ENCODE measurements at regions not wholly inside any gene's neighbourhood (a gene's known extent, or its start where the extent isn't known, plus 50 kb on each side); places are given as distances from the start of the nearest gene placed in this dataset.

DNA sequence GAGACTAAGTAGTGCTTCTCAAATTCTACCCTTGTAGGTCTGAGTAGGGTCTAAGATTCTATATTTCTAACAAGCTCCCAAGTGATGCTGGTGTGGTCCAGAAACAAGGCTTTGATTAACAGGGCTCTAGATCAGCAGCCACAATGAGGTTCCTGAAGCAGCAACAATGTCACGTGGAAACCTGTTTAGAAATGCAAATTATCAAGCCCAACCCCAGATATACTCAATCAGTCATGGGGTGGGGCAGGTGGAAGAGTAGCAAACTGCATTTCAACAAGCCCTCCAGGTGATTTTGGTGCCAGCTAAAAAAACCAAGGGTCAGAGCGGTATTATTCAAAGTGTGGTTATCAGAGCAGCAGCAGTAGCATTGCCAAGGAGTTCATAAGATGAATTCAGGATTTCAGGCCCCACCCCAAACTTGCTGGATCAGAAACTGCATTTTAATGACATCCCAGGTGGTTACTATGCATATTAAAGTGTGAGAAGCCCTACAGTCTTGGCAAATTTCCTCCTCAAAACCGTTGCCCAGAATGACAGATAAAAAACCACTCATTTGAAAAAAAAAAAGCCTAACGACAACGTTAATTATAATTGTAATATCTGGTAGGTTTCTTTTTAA, 199.2 kb downstream of the AHR start:
- no peak for DNase-seq (ENCODE audit: low read depth, low spot score)
- in situ Hi-C loops (cut with HindIII; ENCODE audit: low pct_unique_long_range_greater_than_20kb, low sequenced_read_pairs): no loop called here

GRCh38 chr7:17498230-17498629, 199.8 kb downstream of the AHR start:
- in situ Hi-C loops (cut with HindIII; ENCODE audit: low pct_unique_long_range_greater_than_20kb, low sequenced_read_pairs): no loop called here
- DNase-seq (ENCODE audit: low read depth, low spot score): no peak

DNA sequence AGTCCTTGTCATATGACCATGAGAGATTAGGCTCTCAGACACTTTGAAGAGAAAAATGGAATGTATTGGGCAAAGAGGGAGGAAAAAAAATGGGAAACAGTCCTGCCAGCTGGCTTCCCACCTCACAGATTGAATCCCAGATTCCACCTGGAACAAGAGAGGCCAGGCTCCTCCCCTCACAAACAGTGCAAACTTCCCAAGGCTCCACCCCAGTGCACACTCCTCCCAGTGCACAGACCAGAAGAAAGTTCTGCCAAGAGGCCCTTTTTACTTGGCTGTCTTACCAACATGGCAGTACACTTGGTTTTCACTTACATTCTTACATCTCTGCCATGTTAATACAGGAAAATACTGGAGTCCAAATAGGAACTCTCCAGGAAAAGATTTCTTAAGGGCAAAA, 202.3 kb downstream of the AHR start:
- in situ Hi-C loops (cut with HindIII; ENCODE audit: low pct_unique_long_range_greater_than_20kb, low sequenced_read_pairs): no loop called here
- no peak for DNase-seq (ENCODE audit: low read depth, low spot score)

DNA sequence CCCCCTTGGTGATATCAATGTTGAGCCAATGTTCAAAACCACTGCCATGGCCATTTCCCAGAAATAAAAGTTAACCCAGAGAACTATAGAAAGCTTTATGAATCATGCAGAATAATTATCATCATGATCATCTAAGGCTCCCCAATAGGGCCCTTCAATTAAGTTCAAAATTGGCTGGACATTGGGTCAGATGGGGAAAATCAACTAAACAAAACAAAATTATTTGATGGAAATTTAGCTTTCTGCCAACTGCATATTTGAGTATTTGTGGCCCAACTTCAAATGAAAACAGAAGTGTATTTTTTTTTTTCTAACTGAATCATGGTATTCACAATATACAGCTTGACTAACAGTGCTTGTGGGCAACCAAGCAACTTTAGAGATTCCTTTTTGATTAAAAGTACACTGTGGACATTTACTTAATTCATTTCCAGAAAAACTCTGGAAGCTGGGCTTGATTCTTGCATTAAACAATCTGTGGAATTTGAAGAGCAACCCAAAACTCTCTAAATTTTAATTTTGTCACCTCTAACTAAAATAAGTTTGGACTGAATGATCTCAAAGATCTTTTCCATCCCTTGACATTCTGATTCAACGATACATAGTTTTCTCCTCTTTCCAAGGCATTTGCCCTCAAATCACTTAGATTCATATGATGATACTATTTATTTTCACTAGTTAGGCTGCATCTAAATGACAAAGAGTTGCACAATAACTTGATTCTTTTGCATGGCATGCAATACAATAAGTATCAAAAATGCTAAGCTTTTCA, 203.2 kb downstream of the AHR start:
- DNase-seq (ENCODE audit: low read depth, low spot score): no peak
- in situ Hi-C loops (cut with HindIII; ENCODE audit: low pct_unique_long_range_greater_than_20kb, low sequenced_read_pairs): no loop called here

- in situ Hi-C loops (cut with HindIII; ENCODE audit: low pct_unique_long_range_greater_than_20kb, low sequenced_read_pairs): no loop called here
- DNase-seq (ENCODE audit: low read depth, low spot score): peak; percentile 27
Observed at GRCh38 chr7:17502213-17503060, 204.0 kb downstream of the AHR start.

DNA sequence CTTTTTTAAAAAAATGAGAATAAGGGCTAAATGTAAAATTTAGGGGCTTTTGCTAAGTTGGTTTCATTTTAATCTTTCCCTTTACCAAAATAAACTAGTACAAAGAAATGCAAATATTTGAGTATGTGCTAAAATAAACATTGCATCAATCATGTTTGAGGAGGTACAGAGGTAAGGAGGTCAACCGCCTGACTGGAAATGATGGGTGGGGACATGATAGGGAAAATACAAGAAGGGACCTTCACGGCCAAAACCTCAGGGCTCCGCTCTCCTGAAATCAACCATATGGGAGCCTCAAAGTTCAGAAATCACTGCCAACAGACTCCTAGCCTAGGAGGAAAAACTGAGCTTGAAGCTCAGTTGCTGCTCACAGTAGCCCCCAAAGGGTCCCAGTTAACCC, 207.6 kb downstream of the AHR start:
- no peak for DNase-seq (ENCODE audit: low read depth, low spot score)

DNA sequence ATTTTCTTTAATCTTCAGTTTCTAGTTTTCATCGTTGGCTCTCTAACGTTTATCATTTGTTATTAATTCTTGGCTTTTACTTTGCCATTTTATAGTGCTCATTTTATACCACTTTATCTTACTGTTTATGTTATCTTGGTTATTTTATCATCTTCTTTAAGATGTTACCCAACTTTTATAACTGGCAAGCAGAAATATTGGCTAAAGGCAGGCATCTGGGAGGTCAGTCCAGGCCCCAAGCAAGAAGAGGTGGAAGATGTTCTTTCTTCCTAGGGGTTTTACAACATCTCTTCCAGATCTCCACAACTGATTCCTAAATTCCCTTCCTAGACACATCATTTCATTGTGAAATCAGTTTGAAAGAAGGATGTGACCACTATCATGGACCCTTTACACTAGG, 208.1 kb downstream of the AHR start:
- in situ Hi-C loops (cut with HindIII; ENCODE audit: low pct_unique_long_range_greater_than_20kb, low sequenced_read_pairs): no loop called here
- no peak for DNase-seq (ENCODE audit: low read depth, low spot score)

More for the DNA sequence above, 207.6 kb downstream of the AHR start:
- in situ Hi-C loops (cut with HindIII; ENCODE audit: low pct_unique_long_range_greater_than_20kb, low sequenced_read_pairs): no loop called here

DNA sequence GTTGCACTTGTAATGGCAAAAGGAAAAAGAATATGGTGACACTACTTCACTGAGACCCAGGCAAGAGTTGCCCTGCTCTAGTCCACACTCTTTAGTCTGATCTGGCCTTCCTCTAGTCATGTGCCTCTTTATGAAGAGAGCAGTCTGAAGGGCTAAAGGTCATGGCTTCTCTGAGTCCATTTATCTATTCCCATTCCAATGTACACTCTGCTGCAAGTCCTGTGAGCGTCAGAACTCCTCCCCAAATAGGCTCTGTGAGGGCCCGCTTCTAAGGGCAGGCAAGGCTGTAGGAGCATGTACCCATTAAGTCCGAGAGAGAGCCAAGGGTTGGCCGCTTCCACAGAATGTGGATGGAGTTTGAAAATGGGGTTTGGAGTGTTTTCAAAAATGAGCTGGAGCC, 209.3 kb downstream of the AHR start:
- DNase-seq (ENCODE audit: low read depth, low spot score): no peak
- in situ Hi-C loops (cut with HindIII; ENCODE audit: low pct_unique_long_range_greater_than_20kb, low sequenced_read_pairs): no loop called here

- in situ Hi-C loops (cut with HindIII; ENCODE audit: low pct_unique_long_range_greater_than_20kb, low sequenced_read_pairs): no loop called here
- DNase-seq (ENCODE audit: low read depth, low spot score): no peak
Observed at GRCh38 chr7:17512181-17512675, 213.8 kb downstream of the AHR start.

DNA sequence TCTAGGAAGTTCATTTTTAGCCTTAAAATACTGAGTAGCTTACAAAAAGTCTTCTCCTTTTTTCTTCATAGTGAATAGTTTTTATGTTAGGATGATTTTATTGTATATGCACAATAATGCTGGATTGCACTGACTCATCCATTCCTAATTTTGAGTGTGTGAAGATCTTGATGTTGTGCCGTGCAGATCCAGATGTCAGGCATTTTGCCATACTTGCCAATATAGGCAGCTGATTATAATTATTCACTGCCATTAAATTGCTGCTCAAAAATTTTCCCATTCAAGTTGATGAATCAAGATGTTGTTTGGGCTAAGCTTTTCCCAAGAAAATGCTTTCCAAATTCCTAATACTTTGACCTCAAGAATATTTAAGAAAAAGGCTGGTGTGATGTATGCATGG, 218.3 kb downstream of the AHR start:
- in situ Hi-C loops (cut with HindIII; ENCODE audit: low pct_unique_long_range_greater_than_20kb, low sequenced_read_pairs): no loop called here
- no peak for DNase-seq (ENCODE audit: low read depth, low spot score)

DNA sequence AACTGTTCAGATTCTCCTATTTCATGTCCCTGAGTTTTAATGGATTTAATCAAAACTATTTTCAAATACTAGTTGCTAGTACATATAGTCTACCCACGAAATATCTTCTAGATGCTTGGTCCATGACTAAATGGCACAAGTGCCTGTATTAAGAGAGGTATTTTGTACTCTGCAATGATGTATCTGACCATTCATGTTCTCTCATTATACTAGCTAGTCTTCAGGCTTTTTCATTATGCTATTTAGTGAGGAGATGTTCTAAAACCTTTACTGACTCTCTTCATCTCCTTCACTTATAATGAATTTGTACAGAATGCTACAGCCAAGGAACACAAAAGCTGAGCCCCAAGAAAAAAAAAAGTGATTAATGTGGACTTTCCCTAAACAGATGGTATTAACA, 222.5 kb downstream of the AHR start:
- in situ Hi-C loops (cut with HindIII; ENCODE audit: low pct_unique_long_range_greater_than_20kb, low sequenced_read_pairs): no loop called here
- DNase-seq (ENCODE audit: low read depth, low spot score): no peak

DNA sequence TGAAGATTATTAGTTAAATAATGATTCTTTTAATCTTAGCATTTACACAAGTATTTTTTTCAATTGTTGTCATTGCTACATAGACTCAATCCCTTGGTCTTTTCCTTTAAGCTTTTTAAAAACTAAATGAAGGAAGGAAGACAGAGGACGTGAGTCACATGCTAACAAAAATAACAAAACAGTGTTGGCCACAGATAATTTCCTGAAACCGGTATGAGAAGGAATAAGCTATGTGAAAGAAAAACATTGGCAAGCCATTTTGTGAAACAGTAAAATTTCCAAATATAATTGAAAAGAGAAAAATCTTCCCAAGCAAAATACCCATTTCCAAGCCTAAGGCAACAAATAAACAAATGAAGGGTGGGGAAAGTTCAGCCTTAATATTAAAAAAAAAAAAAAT, 223.0 kb downstream of the AHR start:
- in situ Hi-C loops (cut with HindIII; ENCODE audit: low pct_unique_long_range_greater_than_20kb, low sequenced_read_pairs): no loop called here
- no peak for DNase-seq (ENCODE audit: low read depth, low spot score)

DNA sequence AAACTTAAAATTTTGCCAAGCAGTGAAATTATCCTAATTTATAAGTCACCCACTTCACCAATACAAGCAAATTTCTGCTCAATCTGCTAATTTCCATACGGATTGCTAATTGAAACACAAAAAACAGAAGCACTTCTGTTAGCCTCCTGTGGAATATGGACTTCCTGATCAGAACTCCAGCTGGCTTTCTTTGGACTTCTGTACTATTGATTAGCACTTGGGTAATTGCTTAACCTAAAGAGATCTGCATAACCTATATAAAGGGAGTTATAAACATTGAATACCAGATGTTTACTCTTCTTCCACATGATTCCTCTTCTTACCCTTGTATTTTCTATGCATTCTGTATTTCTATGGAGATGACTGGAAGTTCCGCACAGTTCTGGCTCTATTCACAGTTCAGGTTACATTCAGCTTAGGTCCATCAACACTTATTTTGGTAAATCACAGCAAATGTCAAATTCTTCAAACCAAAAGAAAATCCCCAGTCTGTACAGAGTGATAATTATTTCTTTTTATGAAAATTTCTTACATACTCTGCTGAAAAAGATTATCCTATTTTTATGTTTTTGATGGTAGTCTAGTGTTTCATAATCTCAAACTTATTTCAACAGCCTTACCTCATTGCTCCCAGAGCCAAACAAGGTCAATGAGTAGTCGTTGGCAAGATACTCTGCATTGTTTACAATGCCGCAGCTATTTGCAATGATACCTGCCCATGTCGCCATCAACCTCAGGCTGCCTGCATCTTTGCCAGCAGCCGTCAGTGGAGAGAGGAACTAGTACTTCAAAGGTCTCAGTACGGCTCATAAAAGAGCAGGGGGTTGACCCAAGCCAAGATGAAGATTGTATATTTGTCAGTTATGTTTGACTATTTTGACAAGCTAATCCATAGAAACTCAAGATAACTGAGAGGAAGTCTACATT, 225.6 kb downstream of the AHR start:
- in situ Hi-C loops (cut with HindIII; ENCODE audit: low pct_unique_long_range_greater_than_20kb, low sequenced_read_pairs): no loop called here
- DNase-seq (ENCODE audit: low read depth, low spot score): no peak

DNA sequence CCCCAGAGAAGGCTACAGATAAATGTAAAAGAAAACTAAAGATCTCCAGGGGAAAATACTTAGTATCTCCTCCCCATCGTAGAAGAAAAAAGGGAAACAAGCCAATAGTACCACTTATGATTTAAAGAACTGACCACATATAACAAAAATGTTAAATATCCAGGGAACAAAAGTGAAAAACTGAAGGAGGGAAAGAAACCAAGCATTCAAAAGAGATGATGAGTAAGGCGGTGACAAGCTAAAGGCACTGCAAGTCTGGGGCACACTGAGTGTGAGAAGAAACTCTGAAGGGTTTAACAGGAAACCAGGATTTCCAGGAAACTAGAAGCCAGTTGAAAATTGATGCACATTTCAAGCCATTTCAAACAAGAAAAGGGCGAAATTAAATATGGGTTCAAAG, 226.3 kb downstream of the AHR start:
- no peak for DNase-seq (ENCODE audit: low read depth, low spot score)
- in situ Hi-C loops (cut with HindIII; ENCODE audit: low pct_unique_long_range_greater_than_20kb, low sequenced_read_pairs): no loop called here

DNA sequence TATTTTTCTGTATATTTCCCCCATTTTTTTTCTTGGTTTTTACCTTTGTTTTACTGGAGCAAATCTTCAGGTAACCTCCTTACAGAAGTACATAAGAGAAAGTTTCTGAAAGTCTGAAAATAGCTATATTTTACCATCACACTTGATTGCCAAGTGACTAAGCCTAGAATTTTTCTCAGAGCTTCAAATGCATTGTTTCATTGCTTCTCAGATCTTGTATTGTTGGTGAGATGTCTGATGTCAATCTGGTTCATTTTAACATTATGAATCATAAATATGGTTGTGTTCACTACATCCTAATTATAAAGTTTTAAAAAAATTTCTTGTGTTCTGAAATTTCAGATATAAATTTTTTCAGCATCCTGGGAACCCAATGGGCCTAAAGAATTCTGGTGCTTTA, 228.2 kb downstream of the AHR start:
- no peak for DNase-seq (ENCODE audit: low read depth, low spot score)
- in situ Hi-C loops (cut with HindIII; ENCODE audit: low pct_unique_long_range_greater_than_20kb, low sequenced_read_pairs): no loop called here

DNA sequence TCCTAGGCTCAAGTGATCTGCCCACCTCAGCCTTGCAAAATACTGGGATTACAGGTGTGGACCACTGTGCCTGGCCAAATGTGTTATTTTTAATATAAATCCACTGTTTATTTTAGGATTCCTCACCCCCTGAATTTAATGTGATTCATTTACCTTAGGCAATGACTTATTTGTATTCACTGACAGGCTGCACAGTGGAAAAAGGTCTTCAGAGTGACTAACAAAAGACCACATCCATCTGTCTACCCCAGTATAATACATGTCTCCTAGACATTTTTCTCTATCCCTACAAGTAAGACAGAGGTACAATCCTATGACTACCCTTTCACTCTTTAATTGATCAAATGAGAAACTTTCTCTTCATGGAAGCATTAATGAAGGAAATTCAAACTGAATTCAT, 230.2 kb downstream of the AHR start:
- DNase-seq (ENCODE audit: low read depth, low spot score): no peak
- in situ Hi-C loops (cut with HindIII; ENCODE audit: low pct_unique_long_range_greater_than_20kb, low sequenced_read_pairs): no loop called here

DNA sequence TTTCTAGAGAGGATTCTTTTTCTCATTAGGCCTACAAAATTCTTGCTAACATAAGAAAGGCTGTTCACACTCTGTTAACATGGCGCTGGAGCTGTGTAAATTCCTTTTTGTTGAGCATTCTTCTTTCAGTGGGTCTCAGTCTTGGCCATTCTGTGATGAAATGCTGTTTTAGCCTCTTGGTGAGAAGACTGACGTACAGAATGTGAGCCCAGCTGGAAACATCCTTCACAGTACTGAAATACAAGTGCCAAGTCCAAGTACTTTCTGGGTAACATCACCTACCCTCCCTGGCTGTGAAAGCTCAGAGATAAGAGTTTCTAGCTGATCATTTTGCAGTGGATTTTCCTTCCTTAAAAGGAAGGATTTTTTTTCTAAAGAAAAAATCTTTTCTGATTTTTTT, 231.8 kb downstream of the AHR start:
- in situ Hi-C loops (cut with HindIII; ENCODE audit: low pct_unique_long_range_greater_than_20kb, low sequenced_read_pairs): no loop called here
- DNase-seq (ENCODE audit: low read depth, low spot score): no peak

Data from SK-MEL-5 (cell line).